GM18507 (cell line): ENCODE measurements at regions not wholly inside any gene's neighbourhood (a gene's known extent, or its start where the extent isn't known, plus 50 kb on each side); places are given as distances from the start of the nearest gene placed in this dataset.
A peak's percentile ranks its signal among the peaks of the same experiment; 100 is the strongest.

ENCODE experiments used
- DNase-seq: peaks from one replicate; pipeline ENCODE4 v3.0.0; 2011; ENCODE audit warnings: low read depth; ENCODE audit not compliant: insufficient read length; ENCODE audit errors: extremely low spot score
- FAIRE-seq: peaks from 2 replicates; lab custom pipeline; 2011; peaks lifted over from hg19 to GRCh38; lab: Jason Lieb, UNC

DNA sequence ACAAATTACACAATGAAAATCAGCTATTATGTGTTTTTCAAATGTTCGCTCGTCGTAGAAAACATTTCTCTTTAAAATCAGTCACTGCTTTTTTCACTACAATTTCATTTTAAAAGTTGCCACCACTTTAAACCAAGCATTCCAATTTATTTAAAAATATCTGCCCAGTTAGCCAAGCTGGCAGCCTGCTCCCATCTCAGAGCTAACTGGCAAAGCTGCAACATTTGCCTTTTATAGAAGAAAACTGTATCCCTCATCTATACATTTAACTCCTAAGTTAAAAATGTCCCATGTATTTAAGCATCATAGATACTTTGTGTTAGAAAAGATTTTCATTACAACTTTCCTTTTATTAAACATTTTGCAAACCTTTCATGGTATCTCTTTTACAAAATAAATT is 294.9 kb upstream of the ADAMTS16 start:
- FAIRE-seq (no peak), DNase-seq (no peak)

DNA sequence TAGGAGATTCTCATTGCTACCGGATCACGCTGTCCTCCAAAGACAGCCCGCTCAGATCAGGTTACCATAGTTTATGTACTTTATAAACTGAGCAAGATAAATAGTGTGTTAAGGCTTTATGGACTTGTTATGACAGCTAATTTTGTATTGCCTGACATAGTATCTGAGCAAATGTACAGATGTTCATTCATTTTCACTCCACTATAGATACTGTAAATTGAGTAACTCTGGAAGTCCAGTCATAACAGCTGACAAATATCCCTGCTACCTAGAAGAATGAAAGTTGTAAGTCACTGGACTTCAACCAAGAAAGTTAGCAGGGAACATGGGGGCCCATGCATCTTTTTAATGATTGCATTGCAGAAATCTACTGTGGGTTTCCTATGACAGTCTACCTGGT is 292.4 kb upstream of the ADAMTS16 start:
- DNase-seq (no peak), FAIRE-seq (no peak)

DNA sequence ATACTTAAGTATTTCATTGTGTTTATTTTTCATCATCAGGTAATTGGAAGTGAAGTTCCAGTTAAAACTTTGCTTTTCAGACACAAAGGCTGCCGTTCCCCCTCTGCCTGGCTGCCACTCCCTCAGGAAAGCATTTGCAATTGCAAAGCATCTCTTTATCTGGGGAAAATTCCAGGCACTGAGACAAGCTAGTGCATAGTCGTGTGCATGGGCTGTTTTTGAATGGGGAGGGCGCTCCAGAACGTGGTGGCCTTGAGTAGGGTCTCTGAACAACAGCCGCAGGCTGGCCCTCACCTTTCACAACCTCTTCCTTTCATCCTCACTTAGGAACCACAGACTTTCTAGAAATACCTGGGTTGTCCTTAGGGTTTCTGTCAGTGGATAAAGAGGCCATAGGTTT is 285.1 kb upstream of the ADAMTS16 start:
- FAIRE-seq, result no peak
- DNase-seq, result no peak

DNA sequence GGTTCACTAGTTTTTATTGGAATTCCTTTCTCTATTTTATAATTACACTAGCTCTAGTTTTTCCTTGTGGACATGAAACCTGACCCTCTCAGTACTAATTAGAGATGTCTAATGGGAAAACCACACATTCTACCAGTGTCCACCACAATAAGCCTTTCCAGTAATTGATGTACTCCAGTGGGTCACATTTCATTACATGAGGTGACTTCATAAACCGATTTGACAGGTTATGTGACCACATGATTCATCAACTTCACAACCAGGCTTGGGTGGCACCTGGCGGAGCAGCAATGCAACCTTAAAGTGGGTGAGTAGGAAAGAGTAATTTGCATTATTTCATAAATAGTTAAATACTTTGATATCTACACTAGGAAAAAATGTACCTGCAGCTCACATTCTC is 284.2 kb upstream of the ADAMTS16 start:
- DNase-seq (no peak), FAIRE-seq (no peak)

DNA sequence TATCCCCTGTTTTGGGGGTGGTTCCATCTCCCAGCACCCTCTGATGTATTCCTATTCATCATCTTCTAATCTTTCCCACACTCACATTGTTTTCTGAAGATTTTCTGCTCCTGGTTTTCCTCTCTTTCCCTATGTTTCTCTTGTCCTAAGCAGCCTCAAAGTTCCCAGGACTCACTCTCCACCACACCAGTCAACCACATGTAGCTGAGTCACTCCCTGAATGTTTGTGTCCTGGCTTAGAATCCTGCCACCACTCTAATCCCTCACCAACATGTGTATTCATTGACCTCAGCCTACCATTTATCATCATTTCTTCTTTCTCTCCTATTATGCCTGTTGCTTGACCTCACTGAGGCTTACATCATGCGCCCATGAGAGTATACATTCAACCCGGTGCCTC is 282.4 kb upstream of the ADAMTS16 start:
- DNase-seq (no peak), FAIRE-seq (no peak)

DNA sequence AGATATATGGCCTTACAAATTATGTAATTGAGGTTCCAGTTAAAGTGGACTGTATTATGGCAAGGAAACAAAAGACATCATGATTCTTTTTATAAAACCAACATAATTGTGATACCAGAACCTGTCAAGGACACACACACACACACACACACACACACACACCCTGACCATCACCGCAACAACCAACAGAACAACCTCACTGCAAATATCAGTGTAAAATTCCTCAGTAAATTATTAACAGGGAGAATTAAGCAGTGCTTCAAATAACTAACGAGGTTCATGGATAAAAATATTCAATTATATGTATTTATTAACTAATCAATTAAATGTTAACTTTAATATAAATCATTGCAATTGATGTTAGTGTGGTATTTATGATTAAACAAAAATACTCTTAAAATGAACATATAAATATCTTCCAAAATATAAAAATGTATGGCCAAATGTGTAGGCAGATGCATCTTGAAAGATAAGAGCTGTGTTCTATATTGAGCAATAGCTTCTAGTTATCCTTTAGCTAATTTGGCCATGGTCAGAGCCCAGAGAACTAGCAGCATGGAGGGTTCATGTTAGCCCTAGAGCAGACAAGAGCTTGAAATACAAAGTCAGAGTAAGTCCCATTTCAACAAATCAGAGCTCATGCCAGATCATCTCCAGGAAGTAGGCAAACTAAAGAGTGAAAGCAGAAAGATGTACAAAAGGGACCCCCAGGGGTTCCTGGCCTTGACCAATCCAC is 280.5 kb upstream of the ADAMTS16 start:
- DNase-seq (no peak), FAIRE-seq (no peak)

DNA sequence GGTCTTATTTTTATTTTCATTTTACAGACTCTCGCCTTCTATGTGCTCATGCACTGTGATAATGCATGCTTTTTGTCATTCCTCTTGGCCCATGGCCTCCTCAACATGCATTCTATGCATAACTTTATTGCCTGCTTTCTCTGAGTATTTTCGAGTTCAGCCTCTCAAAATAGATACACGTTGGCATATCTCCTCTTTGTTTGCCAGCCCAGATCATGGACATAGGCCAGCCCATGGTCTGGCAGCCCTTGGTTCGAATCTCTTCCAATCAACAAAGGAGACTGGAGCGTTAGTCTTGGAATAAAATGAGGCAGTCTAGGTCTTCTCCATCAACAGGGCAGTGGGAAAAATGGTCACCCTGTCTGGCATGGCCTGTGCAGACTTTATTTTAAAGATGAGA is 279.5 kb upstream of the ADAMTS16 start:
- DNase-seq (no peak), FAIRE-seq (no peak)

DNA sequence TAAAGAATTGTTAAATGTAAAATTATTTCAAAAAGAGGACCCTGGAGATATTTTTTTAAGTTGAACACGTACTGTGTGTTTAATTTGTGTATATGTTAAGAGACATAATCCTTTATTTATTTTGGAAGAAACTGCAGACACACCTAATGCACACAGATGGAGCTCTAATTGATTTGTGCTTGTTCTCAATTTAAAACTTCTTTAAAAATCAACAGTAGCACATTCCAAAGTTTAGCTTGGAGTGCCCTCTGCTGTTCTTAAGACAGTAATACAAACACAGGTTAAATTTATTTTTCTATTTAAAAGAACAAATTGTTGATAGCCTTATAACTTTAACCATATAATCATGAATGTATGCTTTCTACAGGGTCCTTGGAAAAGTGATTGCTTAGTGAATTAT is 277.6 kb upstream of the ADAMTS16 start:
- FAIRE-seq (peak; percentile 21), DNase-seq (no peak)

DNA sequence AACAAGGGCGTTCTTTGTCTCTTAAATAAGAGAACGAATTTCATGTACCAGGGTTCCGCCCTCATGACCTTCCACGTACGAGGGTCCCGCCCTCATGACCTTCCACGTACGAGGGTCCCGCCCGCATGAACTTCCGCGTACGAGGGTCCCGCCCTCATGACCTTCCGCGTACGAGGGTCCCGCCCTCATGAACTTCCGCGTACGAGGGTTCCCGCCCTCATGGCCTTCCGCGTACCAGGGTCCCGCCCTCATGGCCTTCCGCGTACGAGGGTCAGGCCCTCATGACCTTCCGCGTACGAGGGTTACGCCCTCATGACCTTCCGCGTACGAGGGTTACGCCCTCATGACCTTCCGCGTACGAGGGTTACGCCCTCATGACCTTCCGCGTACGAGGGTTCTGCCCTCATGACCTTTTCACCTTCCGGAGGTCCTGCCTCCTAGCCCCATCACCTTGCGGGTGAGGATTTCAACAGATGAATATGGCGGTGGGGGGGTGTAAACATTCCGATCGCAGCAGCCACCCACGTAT is 273.9 kb upstream of the ADAMTS16 start:
- DNase-seq (no peak), FAIRE-seq (no peak)

DNA sequence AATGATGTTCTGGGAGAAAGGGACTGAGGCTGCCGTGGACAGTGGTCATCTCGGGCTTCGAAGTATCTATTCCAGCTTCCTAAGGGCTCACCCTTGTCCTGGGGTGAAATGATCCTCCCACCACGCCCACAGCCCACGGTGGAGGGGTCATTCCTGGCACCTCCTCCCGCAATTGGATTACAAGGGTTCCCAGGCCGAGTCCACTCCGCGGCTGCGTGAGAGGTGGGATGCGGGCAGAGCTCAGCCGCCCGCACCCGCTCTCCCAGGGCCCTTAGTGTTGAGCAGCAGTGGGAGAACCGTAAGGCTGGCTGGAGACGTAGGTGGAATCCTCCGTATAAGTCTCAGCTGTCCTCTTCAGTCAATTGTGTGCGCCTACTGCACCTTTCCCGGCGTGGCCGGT is 273.3 kb upstream of the ADAMTS16 start:
- FAIRE-seq (no peak), DNase-seq (no peak)

DNA sequence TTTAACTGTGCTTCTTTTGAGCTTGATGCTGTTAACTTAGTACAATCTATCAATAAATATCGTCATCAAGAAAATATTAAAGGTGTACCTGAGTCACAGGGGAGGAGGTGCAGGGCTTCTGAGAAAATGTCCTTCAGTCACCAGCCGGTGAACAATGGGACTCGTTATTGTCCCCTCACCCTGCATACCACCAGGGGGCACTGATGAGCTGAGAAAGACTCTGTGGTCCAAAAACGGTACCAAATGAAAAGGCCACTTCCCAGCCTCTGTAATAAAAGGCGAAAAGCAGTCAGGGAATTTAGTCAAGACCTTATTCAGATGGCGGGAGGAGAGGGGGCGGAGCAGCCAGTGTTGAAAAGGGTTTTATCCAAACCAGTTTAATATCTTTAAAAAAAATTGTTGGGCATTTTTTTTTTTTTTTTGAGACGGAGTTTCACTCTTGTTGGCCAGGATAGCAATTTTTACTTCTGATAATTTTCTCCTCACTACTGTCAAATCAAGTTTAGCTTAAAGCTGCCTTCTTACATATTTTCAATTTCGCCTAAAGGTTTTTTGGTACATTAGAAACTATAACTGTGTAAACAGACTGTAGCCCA is 271.9 kb upstream of the ADAMTS16 start:
- FAIRE-seq (peak; percentile 68), DNase-seq (peak; percentile 33)

DNA sequence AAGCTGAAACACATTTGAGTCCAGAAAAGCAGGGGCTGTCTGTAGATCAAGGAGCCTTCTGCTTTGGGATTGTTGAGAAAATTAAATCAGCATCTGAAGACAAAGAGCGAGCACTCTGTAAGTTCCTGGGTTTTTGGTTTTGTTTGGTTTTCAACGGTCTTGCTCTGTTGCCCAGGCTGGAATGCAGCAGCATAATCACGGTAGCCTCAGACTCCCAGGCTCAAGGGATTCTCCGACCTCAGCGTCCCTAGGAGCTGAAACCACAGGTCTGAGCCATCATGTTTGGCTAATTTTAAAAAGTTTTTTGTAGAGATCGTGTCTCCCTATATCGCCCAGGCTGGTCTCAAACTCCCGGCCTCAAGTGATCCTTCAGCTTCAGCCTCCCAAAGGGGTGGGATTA is 266.5 kb upstream of the ADAMTS16 start:
- FAIRE-seq (no peak), DNase-seq (no peak)

DNA sequence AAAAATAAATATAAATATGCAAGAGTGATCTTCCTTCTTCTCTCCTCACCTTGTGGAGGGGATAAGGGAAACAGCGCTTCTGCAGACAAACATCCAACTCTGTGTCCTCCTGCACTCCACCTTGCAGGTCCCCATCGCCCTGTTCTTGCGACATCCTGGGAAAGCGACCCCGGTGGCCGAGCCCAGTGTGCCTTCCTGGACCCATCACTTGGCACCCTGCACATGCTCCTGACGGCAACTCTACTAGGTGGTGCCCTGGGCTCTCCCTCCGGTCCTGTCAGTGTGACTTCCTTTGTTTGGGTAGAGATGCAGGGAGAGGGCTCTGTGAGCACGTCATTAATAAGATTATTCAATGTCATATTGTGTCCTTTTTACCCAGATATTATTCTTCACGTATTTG is 266.0 kb upstream of the ADAMTS16 start:
- DNase-seq, result no peak
- no peak for FAIRE-seq

DNA sequence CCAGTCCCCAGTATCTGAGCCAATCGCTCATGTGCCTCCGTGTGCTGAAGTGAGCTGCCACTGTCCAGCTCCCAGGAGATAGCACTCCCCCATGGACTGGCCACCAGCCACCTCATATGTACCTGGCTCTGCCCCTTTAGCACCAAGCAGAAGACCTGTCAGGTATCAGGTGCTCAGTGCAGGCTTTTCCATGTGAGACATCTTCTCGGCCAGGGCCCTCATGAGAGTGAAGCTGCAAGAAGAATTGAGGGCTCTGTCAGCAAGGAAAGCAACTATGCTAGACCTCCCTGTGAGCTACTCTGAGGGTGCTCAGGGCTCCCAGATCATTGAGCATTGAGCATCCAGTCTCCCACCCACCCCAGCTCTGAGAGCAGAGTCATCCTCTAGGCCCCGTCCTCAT is 264.2 kb upstream of the ADAMTS16 start:
- FAIRE-seq, result no peak
- no peak for DNase-seq

DNA sequence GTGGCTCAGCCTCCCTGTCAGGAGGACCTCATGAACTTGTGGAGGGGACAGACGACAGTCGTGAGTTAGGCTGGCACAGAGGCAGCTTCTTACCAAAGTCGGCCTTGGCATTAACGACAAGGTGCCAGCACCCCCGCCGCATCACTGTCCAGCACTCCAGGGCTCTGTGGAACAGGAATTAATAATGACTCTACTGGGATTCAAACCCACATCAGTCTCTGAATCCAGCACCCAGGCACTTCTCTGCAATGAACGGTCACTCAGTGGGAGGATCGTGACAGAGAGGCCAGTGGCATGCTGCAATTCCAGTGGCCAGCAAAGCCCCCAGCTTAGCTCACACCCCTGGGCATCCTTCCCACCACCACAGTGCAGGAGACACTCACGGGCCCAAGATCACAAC is 263.3 kb upstream of the ADAMTS16 start:
- FAIRE-seq (no peak), DNase-seq (no peak)

DNA sequence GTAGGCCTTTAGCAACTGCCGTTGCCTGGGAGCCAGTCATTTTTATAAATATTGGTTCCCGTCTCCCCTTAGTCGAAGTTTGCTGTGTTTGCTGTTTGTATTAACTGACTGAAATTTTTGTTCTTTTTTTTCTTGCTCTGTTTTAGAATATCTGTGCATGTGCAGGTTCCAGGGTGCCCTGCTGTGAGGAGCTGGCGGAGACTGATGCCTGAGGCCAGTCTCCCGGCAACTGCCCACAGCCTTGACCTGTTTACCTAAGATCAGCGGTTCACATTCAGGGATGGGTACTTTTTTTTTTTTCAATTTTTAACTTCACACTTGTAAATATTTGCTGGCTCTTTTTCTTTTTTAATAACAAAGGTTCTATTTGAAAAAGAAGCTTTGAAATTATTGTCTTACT is 262.6 kb upstream of the ADAMTS16 start:
- DNase-seq (no peak), FAIRE-seq (no peak)

DNA sequence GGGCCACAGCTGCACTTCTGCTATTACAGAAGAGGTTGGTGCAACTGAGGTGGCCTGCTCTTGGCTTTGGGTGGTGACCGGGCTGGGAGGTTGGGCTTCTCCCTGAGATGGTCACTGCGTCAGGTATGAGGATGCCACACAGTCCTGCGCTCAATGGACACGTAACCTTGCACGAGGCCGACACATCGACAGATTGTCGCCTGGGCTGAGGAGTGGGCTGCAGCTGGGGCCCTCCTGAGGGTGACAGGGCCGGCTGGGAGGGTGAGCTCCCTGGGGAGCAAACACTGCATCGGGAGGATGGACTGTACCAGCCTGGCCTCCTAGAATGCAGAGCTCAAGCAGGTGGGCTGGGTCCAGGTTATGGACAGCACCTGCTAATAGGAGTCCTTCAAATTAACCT is 261.1 kb upstream of the ADAMTS16 start:
- no peak for FAIRE-seq
- no peak for DNase-seq

DNA sequence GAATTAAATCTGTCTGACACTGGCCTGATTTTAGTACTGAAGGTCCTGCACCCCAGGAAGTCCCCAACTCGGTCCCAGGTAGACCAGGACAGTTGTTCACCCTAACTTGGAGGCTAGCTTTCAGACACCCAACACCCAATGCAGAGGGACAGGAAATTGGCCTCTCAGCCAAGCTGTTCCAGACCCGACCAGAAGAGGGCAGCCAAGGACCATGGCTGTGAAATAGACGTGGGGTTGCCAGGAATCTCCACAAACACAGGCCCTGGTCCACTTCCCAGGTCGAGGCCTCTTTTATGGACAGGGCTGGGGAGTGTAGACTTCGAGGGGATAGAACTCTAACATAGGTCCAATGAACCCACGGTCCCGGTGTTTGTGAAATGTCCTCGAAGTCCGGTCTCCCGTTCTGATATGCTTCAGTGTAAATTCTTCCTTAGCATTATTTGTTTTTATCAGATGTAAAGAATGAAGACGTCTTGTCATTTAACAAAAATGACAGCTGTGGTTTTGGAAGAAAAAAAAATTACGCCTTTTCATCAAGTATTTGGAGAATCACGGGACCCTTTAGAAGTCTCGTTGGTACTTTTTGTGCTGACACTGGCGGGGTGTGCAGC is 260.3 kb upstream of the ADAMTS16 start:
- peak; percentile 35 for DNase-seq
- peak; percentile 71 for FAIRE-seq

DNA sequence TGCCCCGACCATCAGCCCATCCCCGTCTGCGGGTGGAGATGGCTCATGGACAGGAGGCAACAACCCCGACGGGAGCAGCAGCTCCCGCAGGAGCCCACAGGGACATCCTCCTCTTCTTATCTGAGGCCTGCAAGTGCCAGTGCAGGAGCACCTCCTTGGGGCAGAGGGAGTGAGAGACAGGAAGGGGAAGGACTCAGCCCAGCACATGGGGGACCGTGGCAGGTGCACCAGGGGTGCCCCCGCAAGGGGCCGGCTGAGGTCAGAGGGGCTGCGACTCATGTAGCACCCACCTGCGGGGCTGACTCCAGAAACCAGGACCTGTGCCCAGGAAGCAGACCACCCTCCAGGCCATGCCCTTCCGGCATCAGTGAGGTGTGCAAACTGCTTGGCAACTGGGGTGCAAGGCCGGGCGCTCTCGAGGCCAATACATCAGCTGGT is 259.8 kb upstream of the ADAMTS16 start:
- DNase-seq (no peak), FAIRE-seq (no peak)

DNA sequence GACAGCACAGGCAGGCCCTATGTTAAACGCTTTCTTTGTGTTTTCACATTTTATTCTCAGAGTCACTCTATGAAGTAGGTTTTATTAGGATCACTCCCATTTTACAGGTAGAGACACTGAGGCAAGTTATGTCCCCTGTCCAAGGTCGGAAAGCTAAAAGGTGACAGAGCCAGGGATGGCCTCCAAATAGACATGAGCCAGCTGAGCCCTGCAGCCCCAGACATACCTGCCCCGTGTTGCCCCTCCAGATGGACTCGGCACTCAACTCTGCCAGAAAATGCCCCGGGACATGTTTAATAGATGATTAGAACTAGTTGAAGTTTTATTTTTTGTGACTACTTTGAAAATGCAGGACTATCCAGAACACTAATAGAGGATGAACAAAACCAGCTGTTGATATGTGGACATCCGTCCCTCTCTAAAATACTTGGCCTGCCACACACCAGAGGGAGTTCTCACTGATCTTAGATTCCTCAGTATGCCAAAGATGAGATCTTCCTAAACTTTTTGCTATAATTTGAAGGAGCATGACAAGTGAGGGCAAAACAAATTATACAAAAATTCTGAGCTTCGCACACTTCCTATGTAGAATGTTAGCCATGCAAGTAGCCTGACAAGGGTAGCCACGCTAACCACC is 258.6 kb upstream of the ADAMTS16 start:
- DNase-seq (no peak), FAIRE-seq (no peak)
